Uterus (tissue), 3 donors: ENCODE measurements at regions not wholly inside any gene's neighbourhood (a gene's known extent, or its start where the extent isn't known, plus 50 kb on each side); places are given as distances from the start of the nearest gene placed in this dataset.

Experiments used
- DNase-seq, 2 donors: peaks; one replicate each; pipeline ENCODE4 v3.0.0-alpha.2; 2019 to 2020
- H3K27ac ChIP-seq, 2 donors: fragments of 200-600 bp; sonication (generic); 1 replicate in 1 of 2; 2 replicates in 1 of 2; pipeline ENCODE4 v1.5.1; 2016 to 2018
- H3K27me3 ChIP-seq, 2 donors: fragments of 200-600 bp; sonication (generic); one replicate each; pipeline ENCODE4 v1.5.1; 2018 to 2019; ENCODE audit warnings: control low read depth in 1 of 2
- H3K36me3 ChIP-seq, 2 donors: fragments of 200-600 bp; sonication (generic); one replicate each; pipeline ENCODE4 v1.5.1; 2019; ENCODE audit warnings: control low read depth in 1 of 2
- H3K4me1 ChIP-seq, 2 donors: fragments of 200-600 bp; sonication (generic); one replicate each; pipeline ENCODE4 v1.5.1; 2018 to 2019; ENCODE audit warnings: control low read depth in 1 of 2
- H3K4me3 ChIP-seq, 2 donors: fragments of 200-600 bp; sonication (generic); 1 replicate in 1 of 2; 2 replicates in 1 of 2; pipeline ENCODE4 v1.5.1; 2018 to 2019; ENCODE audit warnings: mild to moderate bottlenecking in 1 of 2
- H3K9me3 ChIP-seq, 2 donors: fragments of 200-600 bp; sonication (generic); one replicate each; pipeline ENCODE4 v1.5.1; 2019; ENCODE audit warnings: control low read depth in 1 of 2
- CTCF ChIP-seq, 4 experiments: fragments of 200-600 bp in 2 of 4; fragments of 450-650 bp in 2 of 4; sonication (generic) in 2 of 4; IDR thresholded peaks; one replicate each; pipeline ENCODE4 v1.5.1; 2016 to 2019; ENCODE audit warnings: antibody characterized with exemption in 4 of 4, mild to moderate bottlenecking in 2 of 4, moderate library complexity in 1 of 4
- POLR2A ChIP-seq, 2 donors: fragments of 450-650 bp; IDR thresholded peaks; one replicate each; pipeline ENCODE4 v1.6.1; 2016; ENCODE audit warnings: antibody characterized with exemption in 2 of 2, mild to moderate bottlenecking in 1 of 2, moderate library complexity in 1 of 2
- intact Hi-C: fragments of 100-400 bp; cut with DNase I; formaldehyde crosslinking; loops from one replicate; pipeline ENCODE4 v1.15.1; 2023; ENCODE audit warnings: low total_unique reads
- donor health status: DM: yes; HTN: yes; CAD: no.

DNA sequence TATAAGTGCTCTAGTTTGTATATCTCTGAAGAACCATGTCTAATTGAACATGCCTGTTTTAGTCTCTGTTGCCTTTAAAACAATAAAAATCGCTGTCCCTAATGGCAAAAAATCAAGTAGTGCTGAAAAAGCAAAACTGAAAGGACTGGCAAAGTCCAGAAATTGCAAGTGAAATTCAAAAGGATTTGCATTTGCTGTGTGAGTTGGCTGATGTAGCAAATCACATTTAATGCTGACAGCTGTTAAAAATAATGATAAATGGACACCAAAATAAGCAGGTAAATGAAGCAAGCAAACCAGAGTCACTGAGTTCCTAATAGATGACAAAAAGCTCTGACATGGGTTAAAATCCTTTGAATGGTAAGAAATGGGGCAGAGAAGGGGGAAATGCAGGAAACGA lies 874.1 kb downstream of the GRM8 start:
- TF ChIP-seq POLR2A (IDR thresholded peaks at IDR 0.05) = no peak

GRCh38 chr7:126370038-126370668 lies 882.6 kb downstream of the GRM8 start:
- Histone ChIP-seq H3K27me3 (no peaks in the 10 kb centered on the region), H3K9me3 (no peaks in the 10 kb centered on the region), H3K27ac (no peak overlapping the region), H3K4me1 (no peaks in the 10 kb centered on the region), H3K36me3 (no peaks in the 10 kb centered on the region), H3K4me3 (no peak overlapping the region)
- intact Hi-C loops = loop anchor here (5.0 kb wide), 1 partner anchor 48 kb away; no protein-coding TSS in a partner anchor
- no peak for DNase-seq
- TF ChIP-seq POLR2A (IDR thresholded peaks at IDR 0.05) (no peak), CTCF (IDR thresholded peaks at IDR 0.05) (no peak)

More for the DNA sequence above, 874.1 kb downstream of the GRM8 start:
- Histone ChIP-seq H3K27me3 (no peaks in the 10 kb centered on the region), H3K9me3 (no peaks in the 10 kb centered on the region), H3K27ac (no peak overlapping the region), H3K36me3 (no peaks in the 10 kb centered on the region), H3K4me3 (no peak overlapping the region), H3K4me1 (no peaks in the 10 kb centered on the region)
- intact Hi-C loops = no loop called here
- no peak for DNase-seq

DNA sequence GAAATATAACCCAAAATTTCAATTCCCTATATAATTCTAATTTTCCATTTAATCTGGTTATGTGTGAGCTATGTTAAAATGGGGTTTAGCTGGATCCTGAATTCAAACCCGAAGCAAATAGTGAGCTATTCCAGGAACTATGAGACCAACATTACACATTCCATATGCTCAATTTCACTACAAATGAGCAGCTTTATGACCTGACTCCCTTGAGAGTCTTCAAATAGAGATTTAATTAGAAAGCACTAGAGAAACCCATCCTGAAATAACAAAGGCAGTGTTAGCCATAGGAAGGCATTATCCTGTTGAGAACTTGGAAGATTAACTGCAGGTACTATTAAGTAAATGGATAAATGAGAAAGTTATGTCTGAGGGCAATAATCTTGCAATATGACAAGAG lies 890.0 kb downstream of the GRM8 start:
- TF ChIP-seq CTCF (IDR thresholded peaks at IDR 0.05) = no peak
- no peak for TF ChIP-seq POLR2A (IDR thresholded peaks at IDR 0.05)
- no peak for DNase-seq
- H3K36me3 ChIP-seq = no peaks in the 10 kb centered on the region
- no peaks in the 10 kb centered on the region for H3K4me1 ChIP-seq
- H3K27ac ChIP-seq = no peak overlapping the region
- no peak overlapping the region for H3K4me3 ChIP-seq
- intact Hi-C loops = no loop called here
- H3K27me3 ChIP-seq = no peaks in the 10 kb centered on the region
- no peaks in the 10 kb centered on the region for H3K9me3 ChIP-seq

GRCh38 chr7:126361183-126361582 lies 891.6 kb downstream of the GRM8 start:
- TF ChIP-seq CTCF (IDR thresholded peaks at IDR 0.05) (no peak), POLR2A (IDR thresholded peaks at IDR 0.05) (no peak)
- no peak overlapping the region for H3K4me3 ChIP-seq
- no peaks in the 10 kb centered on the region for H3K9me3 ChIP-seq
- H3K4me1 ChIP-seq = no peaks in the 10 kb centered on the region
- no peaks in the 10 kb centered on the region for H3K27me3 ChIP-seq
- DNase-seq = no peak
- no peak overlapping the region for H3K27ac ChIP-seq
- intact Hi-C loops = no loop called here
- no peaks in the 10 kb centered on the region for H3K36me3 ChIP-seq

- intact Hi-C loops = no loop called here
- no peaks in the 10 kb centered on the region for H3K4me1 ChIP-seq
- no peaks in the 10 kb centered on the region for H3K9me3 ChIP-seq
- H3K27ac ChIP-seq = no peak overlapping the region
- DNase-seq = no peak
- TF ChIP-seq CTCF (IDR thresholded peaks at IDR 0.05) = no peak
- TF ChIP-seq POLR2A (IDR thresholded peaks at IDR 0.05) = no peak
- no peaks in the 10 kb centered on the region for H3K36me3 ChIP-seq
- H3K4me3 ChIP-seq = no peak overlapping the region
- no peaks in the 10 kb centered on the region for H3K27me3 ChIP-seq
Measured at GRCh38 chr7:126339813-126340212, 912.9 kb downstream of the GRM8 start.

GRCh38 chr7:126305671-126306070 lies 947.1 kb downstream of the GRM8 start:
- no peaks in the 10 kb centered on the region for H3K27me3 ChIP-seq
- H3K4me1 ChIP-seq = no peaks in the 10 kb centered on the region
- H3K4me3 ChIP-seq = no peak overlapping the region
- no peak overlapping the region for H3K27ac ChIP-seq
- no peaks in the 10 kb centered on the region for H3K9me3 ChIP-seq
- no peak for DNase-seq
- no peaks in the 10 kb centered on the region for H3K36me3 ChIP-seq
- intact Hi-C loops = no loop called here
- TF ChIP-seq POLR2A (IDR thresholded peaks at IDR 0.05) (no peak), CTCF (IDR thresholded peaks at IDR 0.05) (no peak)
